ENCODE measurements at regions not wholly inside any gene's neighbourhood (a gene's known extent, or its start where the extent isn't known, plus 50 kb on each side); places are given as distances from the start of the nearest gene placed in this dataset.

DNA sequence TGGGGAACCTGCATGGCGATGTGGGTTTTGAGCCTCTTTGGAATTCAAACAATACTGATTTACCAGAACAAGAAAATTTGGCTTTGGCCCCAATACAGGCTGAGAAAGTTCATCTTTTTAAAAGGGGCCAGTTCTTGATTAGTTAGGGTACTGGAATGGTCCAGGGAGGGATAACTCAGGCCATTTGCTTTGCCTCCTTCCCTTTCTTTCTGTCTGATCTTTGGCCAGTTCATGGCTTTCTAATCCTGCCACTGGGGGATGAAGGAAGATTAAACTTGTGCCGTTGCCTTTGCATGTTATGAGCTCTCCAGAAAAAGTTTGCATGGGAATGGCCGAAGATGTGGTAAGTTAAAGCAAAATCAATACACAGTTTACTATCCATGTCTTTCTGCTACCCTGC lies 78.4 kb downstream of the ADAMTS15 start:
- intact Hi-C loops (cut with DNase I; ENCODE audit: low total_unique reads), result no loop called here
- no peak for TF ChIP-seq POLR2A (IDR thresholded peaks at IDR 0.05)
- TF ChIP-seq CTCF (IDR thresholded peaks at IDR 0.05), result no peak
- 91 to 94% methylated on average over 3 of the region's 3 CpGs for WGBS, 2 donors
- DNase-seq (ENCODE audit: low spot score in 2 of 2), result no peak
- no peak overlapping the region for H3K4me3 ChIP-seq (ENCODE audit: low read depth, poor library complexity, severe bottlenecking)

DNA sequence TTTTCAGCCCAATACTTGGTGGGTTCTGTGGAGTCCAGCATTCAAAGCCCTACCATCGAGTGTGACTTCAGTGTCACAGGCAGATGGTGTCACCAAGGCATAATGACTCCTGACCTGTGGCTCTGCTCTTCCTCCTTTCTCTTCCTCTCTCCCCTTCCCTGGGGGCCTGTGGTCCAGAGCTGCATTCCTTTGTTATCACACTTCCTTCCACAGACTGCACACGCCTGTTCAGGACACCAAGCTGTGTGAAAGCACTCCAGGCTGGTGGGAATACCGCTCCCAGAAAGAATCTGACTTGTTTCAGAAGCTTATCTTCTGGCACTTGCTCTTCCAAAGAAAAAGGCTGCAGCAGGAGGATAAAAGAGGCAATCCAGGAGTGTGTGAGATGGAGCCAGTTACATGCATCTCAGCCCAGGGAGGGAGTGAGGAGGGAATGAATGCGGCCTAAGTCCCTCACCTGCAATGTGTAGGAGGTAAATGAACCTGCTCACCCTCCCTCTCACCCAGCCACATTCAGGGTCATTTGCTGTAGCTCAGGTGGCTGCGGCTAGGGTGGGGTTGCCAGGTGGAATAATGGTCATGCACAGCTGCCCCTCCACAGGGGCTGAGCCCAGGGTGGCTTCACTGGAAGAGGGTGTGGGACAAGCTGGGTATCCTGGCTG lies 79.3 kb downstream of the ADAMTS15 start:
- no peak overlapping the region for H3K4me3 ChIP-seq (ENCODE audit: low read depth, poor library complexity, severe bottlenecking)
- no peak for DNase-seq (ENCODE audit: low spot score in 2 of 2)
- WGBS, 2 donors, result 66 to 75% methylated on average over 5 of the region's 5 CpGs
- TF ChIP-seq POLR2A (IDR thresholded peaks at IDR 0.05) (no peak), CTCF (IDR thresholded peaks at IDR 0.05) (no peak)
- intact Hi-C loops (cut with DNase I; ENCODE audit: low total_unique reads), result no loop called here

DNA sequence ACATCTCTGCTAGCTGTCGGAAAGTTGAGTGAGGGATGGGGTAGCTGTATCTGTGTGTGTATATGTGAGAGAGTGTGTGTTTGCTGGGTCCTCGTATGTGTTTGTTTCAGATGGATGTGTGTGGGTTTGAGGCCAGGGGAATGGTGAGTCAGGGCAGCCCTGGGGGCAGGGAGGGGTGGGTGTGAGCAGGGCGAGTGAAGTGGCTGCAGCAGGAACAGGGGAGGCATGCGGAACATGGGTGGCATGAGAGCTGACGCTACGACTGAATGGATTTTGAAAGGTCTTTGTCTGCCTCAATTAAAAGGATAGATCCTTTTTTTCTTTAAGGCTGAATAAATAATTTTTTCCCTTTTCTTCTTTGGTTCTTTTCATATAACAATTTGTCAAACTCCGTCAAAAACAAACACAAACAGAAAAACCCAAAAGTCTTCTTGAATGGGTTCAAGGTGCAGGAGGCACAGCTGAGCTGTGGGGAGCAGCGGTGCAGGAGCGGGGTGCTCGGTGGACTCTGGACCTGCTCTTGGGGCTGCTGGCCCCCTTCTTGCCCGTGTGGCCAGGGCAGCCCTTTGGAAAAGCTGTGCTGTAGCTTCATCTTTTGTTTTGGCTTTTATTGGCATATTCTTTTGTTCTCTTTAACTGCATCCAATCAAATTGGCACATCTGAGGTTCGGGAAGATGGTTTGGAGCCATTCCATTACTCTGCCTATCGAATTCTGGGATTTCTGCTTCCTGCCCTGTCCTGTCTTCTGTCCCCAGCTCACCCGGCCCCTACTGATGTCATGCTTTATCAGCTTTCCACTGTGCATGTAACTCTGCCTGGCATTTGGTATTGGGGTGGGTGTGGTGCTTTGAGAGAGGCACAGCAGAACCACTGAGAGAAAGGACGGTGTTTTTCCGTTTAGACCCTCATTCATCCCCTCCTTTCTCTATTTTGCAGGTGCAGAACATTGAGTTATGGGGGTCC lies 80.1 kb downstream of the ADAMTS15 start:
- H3K4me3 ChIP-seq (ENCODE audit: low read depth, poor library complexity, severe bottlenecking), result no peak overlapping the region
- DNase-seq (ENCODE audit: low spot score in 2 of 2), result no peak
- TF ChIP-seq POLR2A (IDR thresholded peaks at IDR 0.05) (no peak), CTCF (IDR thresholded peaks at IDR 0.05) (no peak)
- intact Hi-C loops (cut with DNase I; ENCODE audit: low total_unique reads), result no loop called here
- 63 to 73% methylated on average over 15 to 16 of the region's 16 CpGs for WGBS, 2 donors

GRCh38 chr11:130529366-130529765 lies 80.9 kb downstream of the ADAMTS15 start:
- no peak for DNase-seq (ENCODE audit: low spot score in 2 of 2)
- WGBS, 2 donors, result 92 to 94% methylated on average over 5 of the region's 5 CpGs
- TF ChIP-seq CTCF (IDR thresholded peaks at IDR 0.05) (no peak), POLR2A (IDR thresholded peaks at IDR 0.05) (no peak)
- intact Hi-C loops (cut with DNase I; ENCODE audit: low total_unique reads), result no loop called here
- H3K4me3 ChIP-seq (ENCODE audit: low read depth, poor library complexity, severe bottlenecking), result no peak overlapping the region

DNA sequence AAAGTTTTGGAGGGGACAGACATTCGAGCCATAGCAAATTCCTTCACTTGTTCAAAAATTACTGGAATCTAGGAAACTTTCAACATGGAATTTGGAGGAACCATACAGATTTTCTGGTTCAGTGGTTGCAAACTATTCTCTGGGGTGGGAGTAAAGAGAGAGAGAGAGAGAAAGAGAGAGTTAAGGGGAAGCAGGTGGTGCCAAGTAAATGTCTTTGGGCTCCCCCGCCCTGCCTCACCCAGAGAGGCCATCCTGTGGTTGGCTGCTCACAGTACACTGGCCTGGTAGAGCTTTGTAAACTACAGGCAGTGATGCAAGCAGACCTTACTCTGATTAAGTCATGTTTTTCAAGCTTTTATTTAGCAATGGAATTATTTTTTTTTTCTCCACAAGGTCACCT lies 82.6 kb downstream of the ADAMTS15 start:
- TF ChIP-seq POLR2A (IDR thresholded peaks at IDR 0.05) (no peak), CTCF (IDR thresholded peaks at IDR 0.05) (no peak)
- intact Hi-C loops (cut with DNase I; ENCODE audit: low total_unique reads), result no loop called here
- WGBS, 2 donors, result 70 to 80% methylated on average over 2 of the region's 2 CpGs
- no peak for DNase-seq (ENCODE audit: low spot score in 2 of 2)
- H3K4me3 ChIP-seq (ENCODE audit: low read depth, poor library complexity, severe bottlenecking), result no peak overlapping the region
